ENCODE measurements at regions not wholly inside any gene's neighbourhood (a gene's known extent, or its start where the extent isn't known, plus 50 kb on each side); places are given as distances from the start of the nearest gene placed in this dataset.

DNA sequence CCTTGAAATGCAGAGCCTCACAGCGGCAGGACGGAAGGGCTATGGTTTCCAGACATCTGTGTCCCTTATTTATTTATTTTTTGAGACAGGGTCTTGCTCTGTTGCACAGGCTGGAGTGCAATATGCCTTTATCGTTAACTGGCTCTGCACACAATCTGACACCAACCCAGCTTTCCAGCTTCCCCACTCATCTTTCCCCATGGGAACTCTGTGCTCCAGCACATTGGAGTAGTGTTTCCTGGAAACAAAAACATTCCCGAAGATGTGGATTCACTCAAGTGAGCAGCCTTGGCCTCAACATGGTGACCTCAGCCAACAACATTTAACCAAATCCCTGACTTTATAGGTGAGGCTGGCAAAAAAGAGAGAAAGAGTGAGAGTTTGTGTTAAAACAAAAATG lies 307.1 kb downstream of the TMEM114 start:
- TF ChIP-seq, protein P1, sequence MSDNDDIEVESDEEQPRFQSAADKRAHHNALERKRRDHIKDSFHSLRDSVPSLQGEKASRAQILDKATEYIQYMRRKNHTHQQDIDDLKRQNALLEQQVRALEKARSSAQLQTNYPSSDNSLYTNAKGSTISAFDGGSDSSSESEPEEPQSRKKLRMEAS (IDR thresholded peaks at IDR 0.05): no peak
- TF ChIP-seq, protein P2, sequence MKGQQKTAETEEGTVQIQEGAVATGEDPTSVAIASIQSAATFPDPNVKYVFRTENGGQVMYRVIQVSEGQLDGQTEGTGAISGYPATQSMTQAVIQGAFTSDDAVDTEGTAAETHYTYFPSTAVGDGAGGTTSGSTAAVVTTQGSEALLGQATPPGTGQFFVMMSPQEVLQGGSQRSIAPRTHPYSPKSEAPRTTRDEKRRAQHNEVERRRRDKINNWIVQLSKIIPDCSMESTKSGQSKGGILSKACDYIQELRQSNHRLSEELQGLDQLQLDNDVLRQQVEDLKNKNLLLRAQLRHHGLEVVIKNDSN (IDR thresholded peaks at IDR 0.05): no peak
- no peak for TF ChIP-seq TAF1 (IDR thresholded peaks at IDR 0.05; ENCODE audit: low read depth)
- TF ChIP-seq CREB1 (IDR thresholded peaks at IDR 0.05; ENCODE audit: low read depth): no peak

Measured in Ishikawa (cell line).